ENCODE measurements at regions not wholly inside any gene's neighbourhood (a gene's known extent, or its start where the extent isn't known, plus 50 kb on each side); places are given as distances from the start of the nearest gene placed in this dataset.

- DNase-seq: no peak
Observed at GRCh38 chr2:74036010-74036409, 51.3 kb downstream of the TET3 start.

- DNase-seq: no peak
Observed at GRCh38 chr2:74036450-74037195, 51.9 kb downstream of the TET3 start.

- DNase-seq: no peak
Observed at GRCh38 chr2:74037379-74037860, 52.7 kb downstream of the TET3 start.

- no peak for DNase-seq
Observed at GRCh38 chr2:74039611-74040010, 54.9 kb downstream of the TET3 start.

- DNase-seq: no peak
Observed at GRCh38 chr2:74041182-74041581, 56.5 kb downstream of the TET3 start.

GRCh38 chr2:74041726-74042125, 57.0 kb downstream of the TET3 start:
- no peak for DNase-seq

- DNase-seq: no peak
Observed at GRCh38 chr2:74042606-74043005, 57.9 kb downstream of the TET3 start.

- no peak for DNase-seq
Observed at GRCh38 chr2:74043345-74044329, 58.9 kb downstream of the TET3 start.

- DNase-seq: no peak
Observed at GRCh38 chr2:74044999-74045398, 60.3 kb downstream of the TET3 start.

GRCh38 chr2:74045454-74045853, 60.7 kb downstream of the TET3 start:
- no peak for DNase-seq

- DNase-seq: no peak
Observed at GRCh38 chr2:74046441-74046840, 61.7 kb downstream of the TET3 start.

- DNase-seq: no peak
Observed at GRCh38 chr2:74047152-74047551, 62.4 kb downstream of the TET3 start.

- DNase-seq: no peak
Observed at GRCh38 chr2:74048147-74048546, 63.4 kb downstream of the TET3 start.

- DNase-seq: no peak
Observed at GRCh38 chr2:74048843-74049519, 64.3 kb downstream of the TET3 start.

- no peak for DNase-seq
Observed at GRCh38 chr2:74050151-74050550, 65.4 kb downstream of the TET3 start.

GRCh38 chr2:74051504-74051903, 66.8 kb downstream of the TET3 start:
- no peak for DNase-seq

- DNase-seq: no peak
Observed at GRCh38 chr2:74052732-74053710, 68.3 kb downstream of the TET3 start.

- DNase-seq: no peak
Observed at GRCh38 chr2:74053959-74054715, 69.4 kb downstream of the TET3 start.

GRCh38 chr2:74059137-74059775, 74.5 kb downstream of the TET3 start:
- no peak for DNase-seq

- DNase-seq: no peak
Observed at GRCh38 chr2:74063486-74063885, 78.8 kb downstream of the TET3 start.
